ENCODE measurements at regions not wholly inside any gene's neighbourhood (a gene's known extent, or its start where the extent isn't known, plus 50 kb on each side); places are given as distances from the start of the nearest gene placed in this dataset.

- no peak for TF ChIP-seq POLR2A (IDR thresholded peaks at IDR 0.05)
- TF ChIP-seq, protein P1, sequence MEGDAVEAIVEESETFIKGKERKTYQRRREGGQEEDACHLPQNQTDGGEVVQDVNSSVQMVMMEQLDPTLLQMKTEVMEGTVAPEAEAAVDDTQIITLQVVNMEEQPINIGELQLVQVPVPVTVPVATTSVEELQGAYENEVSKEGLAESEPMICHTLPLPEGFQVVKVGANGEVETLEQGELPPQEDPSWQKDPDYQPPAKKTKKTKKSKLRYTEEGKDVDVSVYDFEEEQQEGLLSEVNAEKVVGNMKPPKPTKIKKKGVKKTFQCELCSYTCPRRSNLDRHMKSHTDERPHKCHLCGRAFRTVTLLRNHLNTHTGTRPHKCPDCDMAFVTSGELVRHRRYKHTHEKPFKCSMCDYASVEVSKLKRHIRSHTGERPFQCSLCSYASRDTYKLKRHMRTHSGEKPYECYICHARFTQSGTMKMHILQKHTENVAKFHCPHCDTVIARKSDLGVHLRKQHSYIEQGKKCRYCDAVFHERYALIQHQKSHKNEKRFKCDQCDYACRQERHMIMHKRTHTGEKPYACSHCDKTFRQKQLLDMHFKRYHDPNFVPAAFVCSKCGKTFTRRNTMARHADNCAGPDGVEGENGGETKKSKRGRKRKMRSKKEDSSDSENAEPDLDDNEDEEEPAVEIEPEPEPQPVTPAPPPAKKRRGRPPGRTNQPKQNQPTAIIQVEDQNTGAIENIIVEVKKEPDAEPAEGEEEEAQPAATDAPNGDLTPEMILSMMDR (IDR thresholded peaks at IDR 0.05), result no peak
- Histone ChIP-seq H3K9me3 (no peaks in the 10 kb centered on the region), H3K4me1 (no peaks in the 10 kb centered on the region), H3K27me3 (no peaks in the 10 kb centered on the region), H3K36me3 (no peaks in the 10 kb centered on the region), H3K27ac (no peak overlapping the region), H3K4me3 (no peak overlapping the region)
- 74% methylated on average over 2 of the region's 2 CpGs for WGBS (ENCODE audit: insufficient coverage, low coverage, low lambda C conversion rate, missing lambda C conversion rate)
- no peak for ATAC-seq
- intact Hi-C loops (cut with DNase I), result no loop called here
- no peak for DNase-seq
Measured at GRCh38 chr2:133810559-133810958, 242.3 kb upstream of the NCKAP5 start.

- DNase-seq (no peak), ATAC-seq (no peak)
- intact Hi-C loops (cut with DNase I), result no loop called here
- no peaks in the 10 kb centered on the region for H3K9me3 ChIP-seq
- H3K27me3 ChIP-seq, result no peaks in the 10 kb centered on the region
- H3K4me1 ChIP-seq, result no peaks in the 10 kb centered on the region
- no peaks in the 10 kb centered on the region for H3K36me3 ChIP-seq
- H3K4me3 ChIP-seq, result no peak overlapping the region
- TF ChIP-seq, protein P1 (IDR thresholded peaks at IDR 0.05), result no peak
- no peak overlapping the region for H3K27ac ChIP-seq
- WGBS (ENCODE audit: insufficient coverage, low coverage, low lambda C conversion rate, missing lambda C conversion rate), result 46% methylated on average over 4 of the region's 4 CpGs
Measured at GRCh38 chr2:133811409-133812125, 243.3 kb upstream of the NCKAP5 start.

GRCh38 chr2:133812826-133813617 lies 244.8 kb upstream of the NCKAP5 start:
- H3K36me3 ChIP-seq, result no peaks in the 10 kb centered on the region
- no peaks in the 10 kb centered on the region for H3K27me3 ChIP-seq
- intact Hi-C loops (cut with DNase I), result no loop called here
- no peak overlapping the region for H3K4me3 ChIP-seq
- no peaks in the 10 kb centered on the region for H3K4me1 ChIP-seq
- WGBS (ENCODE audit: insufficient coverage, low coverage, low lambda C conversion rate, missing lambda C conversion rate), result 65% methylated on average over 4 of the region's 4 CpGs
- H3K9me3 ChIP-seq, result no peaks in the 10 kb centered on the region
- ATAC-seq, result no peak
- TF ChIP-seq, protein P1 (IDR thresholded peaks at IDR 0.05), result no peak
- TF ChIP-seq POLR2A (IDR thresholded peaks at IDR 0.05), result no peak
- H3K27ac ChIP-seq, result no peak overlapping the region
- DNase-seq, result no peak

GRCh38 chr2:133814890-133815289 lies 246.6 kb upstream of the NCKAP5 start:
- intact Hi-C loops (cut with DNase I), result no loop called here
- no peaks in the 10 kb centered on the region for H3K27me3 ChIP-seq
- WGBS (ENCODE audit: insufficient coverage, low coverage, low lambda C conversion rate, missing lambda C conversion rate), result 56% methylated on average over 4 of the region's 4 CpGs
- TF ChIP-seq, protein P1 (IDR thresholded peaks at IDR 0.05), result no peak
- TF ChIP-seq POLR2A (IDR thresholded peaks at IDR 0.05), result no peak
- DNase-seq, result no peak
- ATAC-seq, result no peak
- H3K36me3 ChIP-seq, result no peaks in the 10 kb centered on the region
- no peaks in the 10 kb centered on the region for H3K9me3 ChIP-seq
- no peak overlapping the region for H3K27ac ChIP-seq
- no peaks in the 10 kb centered on the region for H3K4me1 ChIP-seq
- H3K4me3 ChIP-seq, result no peak overlapping the region

Data from right lobe of liver (tissue), 6 donors.